H1 (cell line): ENCODE measurements at regions not wholly inside any gene's neighbourhood (a gene's known extent, or its start where the extent isn't known, plus 50 kb on each side); places are given as distances from the start of the nearest gene placed in this dataset.

ENCODE experiments used
- CHD7 ChIP-seq: fragments of 300-600 bp; sonication (generic); IDR thresholded peaks from 2 replicates; pipeline ENCODE4 v1.7.1; 2012; ENCODE audit warnings: low read length, moderate library complexity, mild to moderate bottlenecking, inconsistent platforms; ENCODE audit not compliant: insufficient replicate concordance

DNA sequence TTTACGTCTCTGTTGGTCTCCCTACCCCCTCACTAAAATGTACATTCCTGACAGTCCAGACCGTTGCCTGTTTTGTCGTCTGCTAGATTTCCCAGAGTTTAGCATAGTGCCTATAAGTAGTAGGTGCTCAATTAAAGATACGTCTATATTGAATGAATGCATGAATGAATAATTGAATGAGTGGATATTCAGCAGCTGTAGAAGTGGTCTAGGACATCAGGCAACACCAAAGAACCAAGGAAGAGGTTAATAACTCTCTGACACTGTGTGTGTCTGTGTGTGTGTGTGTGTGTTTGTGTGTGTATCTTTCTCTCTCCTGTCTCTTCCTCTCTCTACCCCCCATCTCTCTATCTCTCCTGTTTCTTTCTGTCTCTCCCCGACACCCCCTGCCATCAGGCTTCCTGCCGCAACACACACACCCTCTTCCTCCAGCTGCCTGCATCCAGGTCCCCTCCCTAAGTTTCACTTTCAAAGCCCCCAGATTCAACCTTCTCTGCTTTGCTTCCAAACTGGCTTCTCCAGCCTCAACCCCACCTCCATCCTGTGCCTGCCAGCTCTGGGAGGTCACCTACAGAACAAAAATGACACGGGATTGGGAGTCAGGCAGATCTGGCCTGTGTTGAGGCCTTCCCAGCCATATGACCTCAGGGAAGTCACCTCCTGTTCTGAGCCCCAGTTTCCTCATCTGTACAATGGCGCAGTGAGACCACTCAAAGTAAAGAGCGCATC lies 119.9 kb upstream of the NCOR2 start (continued):
- no peak for TF ChIP-seq CHD7
